Left forelimb (tissue), 1 donor: ENCODE measurements at regions not wholly inside any gene's neighbourhood (a gene's known extent, or its start where the extent isn't known, plus 50 kb on each side); places are given as distances from the start of the nearest gene placed in this dataset.

ENCODE experiments used
- DNase-seq: peaks from one replicate; pipeline ENCODE4 v3.0.0-alpha.2; 2018; ENCODE audit warnings: low spot score

DNA sequence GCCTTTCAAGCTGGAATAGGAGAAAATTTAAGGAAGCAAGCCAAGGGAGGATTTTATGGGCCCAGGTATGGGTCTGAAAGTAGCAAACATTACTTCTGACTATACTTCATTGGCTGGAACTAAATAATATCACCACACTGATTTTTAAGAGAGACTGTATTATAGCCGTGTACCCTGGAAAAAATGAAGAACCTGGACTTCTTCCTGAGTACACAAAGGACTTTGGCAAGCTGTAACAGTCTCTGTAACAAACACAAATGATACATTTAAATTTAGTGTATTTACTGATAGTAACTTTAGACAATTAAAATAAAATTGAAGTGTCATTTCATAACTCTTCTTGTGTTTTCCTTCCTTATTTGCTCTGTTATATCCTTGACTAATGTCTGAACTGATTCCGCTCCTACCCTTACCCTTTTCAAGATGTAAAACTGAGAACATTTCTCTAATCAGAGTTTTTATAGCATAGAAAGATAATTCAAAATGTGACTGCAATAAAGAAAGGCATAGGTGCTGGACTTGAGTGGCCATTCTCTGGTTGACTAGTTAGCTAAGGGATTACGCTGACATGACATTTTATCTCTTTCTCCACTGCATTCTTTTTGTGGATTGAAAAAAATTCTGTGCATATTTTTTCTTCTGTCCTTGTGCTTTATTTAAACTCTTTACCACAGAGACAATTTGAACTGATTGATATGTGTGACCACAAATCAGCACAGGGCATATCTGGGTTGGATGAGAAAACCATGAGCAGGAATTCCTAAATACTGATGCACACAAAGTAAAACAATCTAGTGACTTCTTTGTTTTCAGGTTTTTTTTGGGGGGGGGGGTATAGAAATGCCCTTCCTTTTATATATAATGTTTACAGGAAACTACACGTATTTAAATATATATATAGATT lies 349.7 kb downstream of the MDFIC start:
- no peak for DNase-seq

DNA sequence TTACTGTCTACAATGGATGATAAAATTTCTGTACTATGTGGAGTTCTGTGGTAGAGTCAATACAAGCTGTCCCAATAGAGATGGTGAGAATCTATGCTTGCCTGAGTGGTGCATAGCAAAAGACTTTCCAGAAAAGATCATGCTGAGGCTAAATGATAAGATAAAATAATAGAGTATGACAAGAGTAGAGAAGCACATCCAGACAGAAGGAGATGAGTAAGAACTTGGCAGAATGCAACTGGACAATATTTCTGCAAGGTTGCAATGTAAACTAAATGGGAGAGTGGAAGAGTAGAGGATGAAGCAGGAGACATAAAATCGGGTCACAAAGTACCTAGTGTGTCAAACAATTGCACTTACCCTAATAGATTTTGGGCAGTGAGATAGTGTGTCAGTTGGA lies 347.6 kb downstream of the MDFIC start:
- no peak for DNase-seq

DNA sequence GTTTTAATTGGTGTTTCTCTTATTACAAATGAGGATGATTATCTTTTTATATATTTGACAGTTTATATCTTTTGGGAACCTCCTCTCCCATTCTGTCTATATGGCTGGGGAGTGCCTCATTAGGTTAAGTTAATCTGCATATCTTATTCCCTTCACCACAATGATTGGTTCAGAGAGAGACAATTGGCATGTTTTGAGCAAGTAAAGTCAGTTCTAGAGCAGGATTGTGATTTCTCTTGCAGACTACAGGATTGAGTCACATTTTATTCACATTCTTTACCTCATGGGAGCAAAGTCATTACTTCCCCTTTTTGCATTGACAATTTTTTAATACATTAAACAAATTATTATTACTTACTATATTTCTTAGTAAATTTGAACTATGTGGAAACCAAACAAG lies 345.6 kb downstream of the MDFIC start:
- no peak for DNase-seq

DNA sequence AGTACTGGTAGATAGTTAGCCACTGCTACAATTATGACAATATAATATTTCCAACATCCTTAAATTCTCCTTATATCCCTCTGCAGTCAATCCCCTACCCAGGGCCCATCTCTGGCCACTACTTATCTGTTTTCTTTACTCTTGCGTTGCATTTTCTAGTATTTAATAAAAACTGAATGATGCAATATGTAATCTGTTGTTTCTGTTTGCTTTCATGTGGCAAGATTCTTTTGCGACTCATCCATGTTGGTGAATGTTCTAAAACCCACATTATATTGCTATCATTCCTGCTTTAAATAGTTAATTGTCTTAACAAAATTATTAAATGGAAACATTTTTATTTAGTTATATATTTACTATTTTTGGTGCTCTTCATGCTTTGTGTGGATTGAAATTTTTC lies 338.5 kb downstream of the MDFIC start:
- no peak for DNase-seq

DNA sequence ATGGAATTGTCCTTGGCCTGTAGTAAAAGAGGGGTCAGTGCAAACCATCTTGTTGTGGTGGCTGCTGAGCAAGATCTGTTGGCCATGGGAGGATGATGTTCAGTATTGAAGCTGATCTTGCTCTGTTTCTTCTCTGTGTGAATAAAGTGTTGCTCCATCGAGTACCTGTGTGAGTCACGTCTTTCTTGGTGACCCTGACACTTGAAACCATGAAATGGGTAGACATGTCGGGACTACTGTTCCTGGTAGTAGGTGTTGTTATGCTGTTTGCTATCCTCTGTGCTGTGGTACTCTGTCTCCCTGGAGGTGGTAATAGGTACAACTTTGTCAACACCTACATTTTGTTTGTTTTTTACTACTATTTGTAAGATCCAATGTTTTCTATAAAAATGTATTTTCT lies 330.6 kb downstream of the MDFIC start:
- no peak for DNase-seq

DNA sequence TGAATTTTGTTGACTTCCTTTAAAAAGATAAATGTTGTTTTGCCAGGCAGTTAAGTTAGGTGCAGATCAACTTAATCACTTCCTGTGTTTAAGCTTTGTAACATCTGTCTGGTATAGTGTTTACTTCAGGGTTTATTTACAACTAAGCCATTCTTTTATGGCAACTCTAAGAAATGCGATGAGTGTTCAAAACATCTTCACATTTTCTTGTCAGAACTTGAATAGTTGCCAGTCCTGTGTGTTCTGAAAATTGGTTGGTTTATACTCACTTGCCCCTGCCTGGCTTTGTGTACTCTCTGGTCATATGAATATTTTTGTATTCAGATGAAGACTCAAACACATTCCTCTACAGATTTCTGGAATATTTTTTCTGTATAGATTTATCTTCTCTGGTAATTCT lies 327.2 kb downstream of the MDFIC start:
- DNase-seq, result no peak

DNA sequence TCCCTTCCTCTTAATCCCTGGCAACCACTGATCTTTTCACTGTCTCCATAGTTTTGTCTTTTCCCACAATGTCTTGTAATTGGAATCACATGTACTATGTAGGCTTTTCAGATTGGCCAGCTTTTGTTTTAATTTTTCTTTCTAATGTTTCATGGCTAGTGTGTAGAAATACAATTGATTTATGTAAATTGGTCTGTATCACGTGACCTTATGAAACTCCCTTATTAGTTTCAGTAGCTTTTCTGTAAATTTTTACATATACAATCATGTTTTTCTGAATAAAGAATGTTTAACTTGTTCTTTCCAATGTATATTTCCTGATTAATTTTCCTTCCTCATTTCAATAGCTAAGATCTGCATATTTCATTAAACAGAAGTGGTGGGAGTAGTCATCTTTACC lies 319.3 kb downstream of the MDFIC start:
- no peak for DNase-seq

DNA sequence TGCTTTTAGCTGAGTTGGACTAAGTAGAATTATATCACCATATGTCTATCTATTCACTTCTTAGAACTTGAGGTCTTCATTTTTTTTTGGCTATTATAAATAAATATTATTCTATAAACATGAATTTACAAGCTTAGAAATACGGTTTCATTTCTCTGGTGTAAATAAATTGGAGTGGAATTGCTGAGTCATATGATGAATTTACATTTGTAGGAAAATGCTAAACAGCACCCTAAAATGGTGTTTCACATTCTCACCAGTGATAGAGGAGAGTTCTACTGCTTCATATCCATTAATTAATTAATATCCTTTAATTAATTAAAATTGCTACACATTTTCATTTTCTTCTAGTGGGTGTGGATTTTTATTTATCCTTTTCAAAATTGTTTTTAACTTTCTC lies 318.3 kb downstream of the MDFIC start:
- DNase-seq, result no peak

DNA sequence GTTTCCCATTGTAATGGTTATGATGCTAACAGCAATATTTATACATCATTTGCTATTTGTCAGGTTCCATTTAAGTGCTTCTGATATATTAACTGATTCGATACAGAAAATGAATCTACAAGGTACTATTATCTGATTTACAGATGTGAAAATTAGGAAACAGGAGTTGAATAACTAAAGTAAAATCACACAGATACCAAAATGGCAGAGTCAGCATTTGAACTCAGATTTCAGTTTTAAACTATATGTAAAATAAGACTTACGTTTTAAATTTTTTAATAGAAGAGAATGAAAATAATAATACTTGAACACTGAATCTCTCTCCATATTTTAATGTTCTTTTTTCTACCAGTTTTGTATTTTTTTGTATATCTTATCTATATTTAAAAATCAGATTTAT lies 313.2 kb downstream of the MDFIC start:
- no peak for DNase-seq

DNA sequence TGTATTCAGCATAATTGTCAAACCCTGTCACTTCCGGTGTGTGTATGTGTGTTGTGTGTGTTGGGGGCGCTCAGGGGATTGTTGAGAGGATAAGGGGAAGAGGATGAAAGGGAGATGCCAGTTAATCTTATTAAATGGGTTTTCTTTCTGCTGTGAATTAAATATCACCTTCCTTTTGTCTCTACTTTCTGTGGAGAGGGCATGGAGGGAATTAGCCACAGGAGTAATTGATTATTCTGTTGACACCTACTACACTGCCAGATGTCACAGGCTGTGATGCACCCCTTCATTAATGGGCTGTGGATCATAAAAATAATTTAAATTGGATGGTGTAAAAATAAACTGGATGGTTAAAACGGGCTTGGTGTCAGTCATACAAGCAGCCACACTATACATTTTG lies 311.9 kb downstream of the MDFIC start:
- no peak for DNase-seq

DNA sequence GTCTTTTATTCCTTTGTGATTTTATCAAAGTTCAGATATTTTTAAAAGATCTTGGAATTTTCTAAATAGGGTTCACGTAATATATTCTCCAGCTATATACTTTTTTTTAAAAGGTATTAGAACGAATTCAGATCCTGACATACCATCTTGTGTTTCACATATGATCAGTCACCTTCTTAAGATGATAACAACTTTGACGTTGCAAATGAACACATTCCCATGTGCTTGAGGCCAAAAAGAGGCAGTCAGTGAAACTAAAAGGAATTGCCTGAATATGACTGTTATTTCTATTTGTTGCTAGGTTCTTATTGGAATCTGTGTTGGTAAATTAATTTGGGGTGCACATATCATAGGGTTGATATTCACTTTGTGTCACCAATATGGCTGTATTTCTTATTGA lies 310.1 kb downstream of the MDFIC start:
- no peak for DNase-seq

DNA sequence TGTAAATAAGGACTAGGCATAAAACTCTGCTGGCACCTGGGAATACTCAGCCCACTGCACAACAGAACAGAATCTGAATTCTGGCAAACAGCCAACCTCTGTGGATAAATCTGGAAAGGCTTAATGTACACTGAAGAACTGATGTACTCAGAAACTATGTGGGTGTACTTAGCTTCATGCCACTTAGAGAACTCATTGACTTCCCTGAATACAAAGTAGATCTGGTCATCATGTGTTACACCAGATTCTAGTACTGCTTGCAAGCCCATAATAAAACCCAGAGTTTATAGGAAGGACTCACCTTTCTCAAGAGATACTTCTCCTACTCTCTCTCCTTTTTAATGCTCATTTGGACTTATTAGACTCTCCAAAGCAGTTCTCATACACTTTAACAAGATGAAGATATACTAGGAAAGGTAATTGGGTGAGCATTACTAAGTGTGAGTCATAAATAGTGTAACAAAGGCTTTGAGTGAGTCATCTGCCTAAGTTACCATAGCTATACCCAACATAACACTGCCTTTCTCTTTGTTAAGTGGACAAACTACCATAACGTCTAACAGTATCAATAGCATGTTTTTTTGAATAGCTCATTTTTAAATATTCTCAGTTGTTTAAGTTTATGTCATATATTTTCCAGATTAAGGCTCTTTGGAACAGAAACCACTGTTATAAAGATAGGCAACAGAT lies 309.1 kb downstream of the MDFIC start:
- no peak for DNase-seq

DNA sequence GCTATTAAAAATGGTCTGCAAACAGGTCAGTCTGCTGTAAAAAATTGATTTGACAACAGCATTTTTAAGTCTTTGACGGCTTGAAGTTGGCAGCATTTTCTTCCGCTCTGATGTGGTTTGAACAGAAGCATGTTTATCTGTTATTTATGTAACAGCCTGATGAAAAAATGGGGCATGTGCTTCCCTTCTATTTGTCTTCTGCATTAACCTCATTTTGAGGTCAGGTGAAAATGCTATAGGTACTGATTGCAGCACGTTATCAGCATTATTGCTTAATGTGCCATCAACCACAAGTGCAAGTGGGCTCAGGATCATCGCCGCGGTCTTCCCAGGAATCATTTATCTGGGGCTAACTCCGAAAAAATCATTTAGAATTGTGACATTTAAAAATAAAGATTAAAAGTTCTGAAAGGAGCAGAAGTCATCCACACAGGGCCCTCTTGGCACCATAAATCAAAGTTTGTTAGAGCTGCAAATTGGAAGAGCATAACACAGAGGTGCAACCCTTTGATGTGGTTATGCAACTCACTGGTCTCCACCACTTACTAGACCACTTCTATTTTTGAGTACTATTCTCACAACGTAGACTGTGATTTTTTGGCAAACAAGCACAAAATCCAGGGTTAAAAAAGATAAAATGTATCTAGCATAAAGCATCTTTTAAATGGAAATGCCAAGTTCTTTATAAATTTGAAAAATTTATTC lies 307.7 kb downstream of the MDFIC start:
- DNase-seq, result no peak

DNA sequence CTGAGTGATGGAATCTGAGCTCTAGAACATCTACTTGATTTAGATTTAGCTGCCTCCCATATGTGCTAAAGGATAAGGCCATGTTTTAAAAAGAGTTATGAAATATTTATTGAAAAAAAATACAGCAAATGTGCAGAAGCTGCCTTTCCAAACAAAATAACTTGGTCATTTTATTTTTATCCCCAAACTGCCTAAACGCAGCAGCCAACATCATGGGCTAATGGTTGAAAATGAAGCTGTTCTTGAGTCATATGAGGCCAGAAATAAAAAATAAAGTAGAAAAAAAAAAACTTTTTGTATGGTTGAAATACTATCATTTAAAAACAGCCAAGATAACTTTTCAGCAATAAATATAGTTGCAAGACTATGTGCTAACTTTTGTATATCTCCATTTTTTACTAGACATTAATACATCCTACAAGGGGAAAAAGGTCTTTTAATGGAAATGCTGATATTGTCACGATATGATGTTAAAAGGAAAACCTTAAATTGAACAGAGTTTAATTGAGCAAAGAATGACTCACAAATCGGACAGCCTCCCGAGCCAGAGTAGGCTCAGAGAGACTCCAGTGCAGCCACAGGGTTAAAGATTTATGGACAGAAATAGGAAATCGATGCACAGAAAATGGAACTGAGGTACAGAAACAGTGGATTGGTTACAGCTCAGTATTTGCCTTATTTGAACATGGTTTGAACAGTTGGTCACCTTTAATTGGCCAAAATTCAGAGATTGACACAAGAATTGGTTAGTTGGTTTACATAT lies 305.8 kb downstream of the MDFIC start:
- DNase-seq, result no peak

DNA sequence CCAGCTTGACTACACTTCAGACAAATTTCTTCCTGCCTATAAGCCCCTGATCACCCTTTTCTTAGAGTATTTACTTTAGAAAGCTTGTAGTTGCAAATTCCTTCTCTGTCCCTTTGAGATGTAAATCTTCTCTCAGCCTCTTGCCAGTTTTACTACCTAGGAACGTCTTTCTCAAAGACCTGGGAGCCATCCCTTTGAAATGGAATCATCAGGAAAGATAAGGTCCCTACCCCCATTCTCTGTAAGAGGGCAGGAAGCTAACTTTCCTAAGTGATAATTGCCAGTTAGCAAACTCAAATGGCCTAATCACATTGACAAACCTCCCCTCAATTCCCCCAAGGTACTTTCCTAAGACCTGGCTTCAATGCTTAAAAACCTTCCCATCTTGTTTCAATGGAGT lies 304.5 kb downstream of the MDFIC start:
- no peak for DNase-seq

DNA sequence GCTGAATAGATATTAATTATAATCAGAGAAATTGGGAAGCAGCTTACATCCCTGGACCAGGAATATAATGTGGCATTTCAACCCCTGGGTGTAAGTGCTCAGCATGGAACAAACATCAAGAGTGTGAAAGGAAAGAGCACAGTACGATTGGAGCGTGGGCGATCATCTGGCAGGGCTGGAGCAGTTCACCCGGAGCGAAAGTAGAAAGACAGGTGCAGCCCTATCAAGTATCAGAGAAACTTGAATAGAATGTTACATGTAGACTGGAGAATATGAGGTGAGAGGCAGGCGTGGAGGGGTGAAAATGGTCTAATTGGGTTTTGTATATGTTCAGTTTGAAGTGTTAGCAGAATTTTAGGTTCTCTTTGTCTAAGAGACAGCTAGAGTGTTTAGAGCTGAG lies 303.0 kb downstream of the MDFIC start:
- no peak for DNase-seq

DNA sequence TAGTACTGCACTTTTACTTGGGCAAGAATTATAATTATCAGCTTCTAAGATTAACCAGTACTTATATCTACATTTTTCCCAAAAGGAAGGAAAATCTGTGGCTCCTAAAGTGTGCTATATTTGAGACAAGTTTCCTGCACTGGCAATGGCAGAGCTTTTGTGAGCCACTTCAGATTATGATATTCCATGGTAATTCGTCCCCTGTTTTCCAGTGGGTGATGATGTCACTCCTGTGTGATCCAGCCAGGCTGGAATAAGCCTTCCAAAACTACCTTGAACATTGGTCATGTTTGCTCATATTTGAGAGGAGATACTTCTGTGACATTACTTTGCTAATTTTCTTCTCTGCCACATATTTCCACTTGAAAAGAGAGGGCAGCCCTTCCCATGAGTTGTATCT lies 302.1 kb downstream of the MDFIC start:
- DNase-seq, result no peak

DNA sequence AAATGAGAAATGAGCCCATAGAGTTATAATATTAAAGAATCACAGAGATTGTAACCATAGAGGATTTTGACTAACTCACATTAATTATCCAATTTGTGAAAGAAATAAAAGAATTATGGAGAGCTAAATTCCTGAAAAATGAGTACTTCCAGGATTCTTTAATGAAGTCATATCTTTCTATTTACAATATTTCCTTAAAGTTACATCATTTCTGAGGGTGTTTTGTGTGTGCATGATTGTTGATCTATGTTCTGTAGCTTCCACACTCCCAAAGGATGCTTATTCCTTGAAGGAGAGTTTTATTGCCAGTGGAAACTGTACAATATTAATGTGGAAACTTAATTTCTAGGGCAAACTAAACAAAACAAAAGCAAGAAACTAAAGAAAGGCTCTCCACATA lies 299.6 kb downstream of the MDFIC start:
- DNase-seq, result no peak

DNA sequence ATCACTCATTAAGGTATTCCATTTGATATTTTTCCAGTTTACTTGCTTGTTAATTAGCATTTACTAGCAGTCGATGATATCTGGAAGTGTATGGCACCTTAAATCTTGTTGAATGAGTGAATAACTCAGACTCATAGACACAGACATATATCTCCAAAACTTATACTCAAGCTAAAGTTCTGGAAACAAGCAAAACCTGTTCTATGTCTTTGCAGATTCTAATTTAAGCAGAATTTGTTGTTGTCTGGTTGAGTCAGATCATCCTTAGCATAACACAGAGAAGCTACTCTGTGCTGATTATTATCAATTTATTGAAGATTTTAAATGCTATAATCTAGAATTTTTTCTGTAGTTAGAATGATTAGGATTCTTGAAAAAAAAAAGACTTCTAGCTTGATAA lies 296.2 kb downstream of the MDFIC start:
- no peak for DNase-seq

DNA sequence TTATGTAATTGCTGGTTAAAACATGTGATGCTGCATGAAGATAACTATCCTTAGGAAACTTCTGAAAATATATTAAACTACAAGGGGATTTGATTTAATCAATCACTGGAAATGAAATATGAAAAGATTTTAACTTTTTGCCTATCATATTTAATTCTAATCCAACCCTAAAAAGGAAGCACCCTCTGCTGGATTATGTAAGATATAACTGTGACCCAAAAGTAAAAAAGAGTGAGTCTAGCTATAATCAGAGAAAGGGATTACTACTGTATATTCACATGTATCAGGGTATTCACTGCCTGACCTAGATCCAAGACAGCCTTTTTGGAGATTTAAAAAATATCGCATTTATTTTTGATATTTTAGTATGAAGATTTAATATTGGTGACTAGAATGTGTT lies 295.5 kb downstream of the MDFIC start:
- DNase-seq, result no peak

DNA sequence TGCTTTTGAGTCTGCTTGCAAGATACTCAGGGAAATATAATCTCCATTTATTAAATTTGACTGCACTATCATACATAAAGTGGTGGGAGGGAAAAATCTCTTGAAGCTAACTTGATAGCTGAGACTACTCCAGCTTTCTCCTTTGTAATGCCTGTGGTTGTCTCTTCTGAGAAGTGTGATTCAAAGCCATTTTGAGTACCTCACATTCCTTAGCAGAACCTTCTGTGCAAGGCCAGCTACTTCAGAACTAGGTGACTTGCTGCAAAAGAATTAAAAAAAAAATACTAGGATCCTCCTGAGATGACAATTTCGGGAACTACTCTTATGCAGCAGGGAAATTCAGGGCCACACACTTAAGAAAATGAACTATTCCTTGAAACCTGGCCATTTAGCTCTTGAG lies 294.8 kb downstream of the MDFIC start:
- DNase-seq, result no peak

DNA sequence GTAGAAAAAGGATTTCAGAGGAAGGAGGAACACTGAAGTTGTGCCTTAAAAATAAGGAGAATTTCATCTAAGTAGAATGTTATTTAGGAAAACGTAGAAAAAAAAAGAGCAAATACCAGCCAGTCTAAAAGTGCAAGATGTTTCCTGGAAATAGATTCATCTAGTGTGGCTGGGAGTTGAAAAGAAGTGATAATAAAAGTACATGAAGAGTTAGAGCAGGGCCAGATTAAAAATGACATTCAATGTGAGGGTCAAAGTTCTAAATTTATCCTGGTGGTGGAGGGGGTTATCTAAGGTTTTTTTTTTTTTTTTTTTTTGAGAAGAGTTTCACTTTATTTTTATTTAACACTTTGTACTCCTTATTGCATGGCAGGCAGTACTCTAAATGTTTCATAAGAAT lies 289.3 kb downstream of the MDFIC start:
- DNase-seq, result no peak
